ENCODE measurements at regions not wholly inside any gene's neighbourhood (a gene's known extent, or its start where the extent isn't known, plus 50 kb on each side); places are given as distances from the start of the nearest gene placed in this dataset.

GRCh38 chr6:3904518-3904917 is 55.3 kb downstream of the FAM50B start:
- H4K5ac ChIP-seq (ENCODE audit: low read depth, low read length) = no peak overlapping the region
- H3K4me3 ChIP-seq (ENCODE audit: insufficient read depth, low read depth, low read length) = no peak overlapping the region
- no peak overlapping the region for H3K56ac ChIP-seq (ENCODE audit: extremely low read depth, insufficient read depth, low read length)
- H2AFZ ChIP-seq (replicated peaks; ENCODE audit: low read length, poor library complexity) = no peak overlapping the region
- ChIA-PET POLR2A (ENCODE audit: unreplicated experiment) (no interaction called here), CTCF (interaction anchor here (0.5 kb wide), 1 partner anchor 722 kb away, joined by 5 read pairs; no protein-coding TSS in a partner anchor)
- dilution Hi-C loops (cut with HindIII; ENCODE audit: low sequenced_read_pairs, unreplicated experiment) (no loop called here), in situ Hi-C loops (cut with MboI; ENCODE audit: low sequenced_read_pairs) (no loop called here), intact Hi-C loops (cut with micrococcal nuclease) (no loop called here)
- no peak overlapping the region for H3K4ac ChIP-seq (ENCODE audit: low read depth, low read length)
- no peak overlapping the region for H3K27ac ChIP-seq (ENCODE audit: insufficient read depth, low read length)
- H2BK20ac ChIP-seq (ENCODE audit: low read depth, low read length) = no peak overlapping the region
- H3K18ac ChIP-seq (ENCODE audit: low read depth, low read length) = no peak overlapping the region
- no peak overlapping the region for H3K14ac ChIP-seq (replicated peaks; ENCODE audit: low read depth, low read length)
- H3K79me1 ChIP-seq (ENCODE audit: low read depth in 1 of 2, low read length in 2 of 2) = no peaks in the 10 kb centered on the region
- H3K23ac ChIP-seq (ENCODE audit: low read depth, low read length) = no peak overlapping the region
- no peak overlapping the region for H2BK15ac ChIP-seq (ENCODE audit: low read depth, low read length)
- 0 out of 2 replicates have a peak, but pooled peaks cover 5% of the 10 kb centered on the region for H3K9me1 ChIP-seq (ENCODE audit: insufficient read depth, low read length)
- H4K20me1 ChIP-seq (ENCODE audit: insufficient read depth, low read length) = no peaks in the 10 kb centered on the region
- no peak overlapping the region for H3K9ac ChIP-seq (ENCODE audit: low read depth, low read length)
- no peak overlapping the region for H2BK5ac ChIP-seq (ENCODE audit: low read depth, low read length, poor library complexity, severe bottlenecking)
- H4K8ac ChIP-seq (ENCODE audit: low read depth in 2 of 2, low read length in 2 of 2) = no peak overlapping the region
- H2AK5ac ChIP-seq (ENCODE audit: low read depth, low read length) = no peak overlapping the region
- H2BK120ac ChIP-seq (ENCODE audit: low read depth, low read length) = no peak overlapping the region
- WGBS, 2 experiments (ENCODE audit: extremely low coverage in 2 of 2, insufficient read length in 1 of 2) = no CpG with 5 or more reads among the region's 3 CpGs
- BruUV-seq (replicated peaks) = no TSS peak
- H3K27me3 ChIP-seq (ENCODE audit: control insufficient read depth, insufficient read depth, low read length) = no peaks in the 10 kb centered on the region
- no peak for DNase-seq
- TF ChIP-seq ELK1 (IDR thresholded peaks at IDR 0.05; ENCODE audit: borderline replicate concordance, low read depth, low read length) (no peak), MXI1 (IDR thresholded peaks at IDR 0.05; ENCODE audit: borderline replicate concordance, low read depth, low read length) (no peak), POLR2A (IDR thresholded peaks at IDR 0.05; ENCODE audit: low read depth, low read length) (no peak), CTCF (conservative IDR thresholded peaks at IDR 0.05; ENCODE audit: low read depth, low read length) (no peak), RAD21 (IDR thresholded peaks at IDR 0.05; ENCODE audit: low read length) (no peak), FOS (IDR thresholded peaks at IDR 0.05; ENCODE audit: low read depth, low read length) (no peak), RCOR1 (IDR thresholded peaks at IDR 0.05; ENCODE audit: insufficient replicate concordance, low read length) (no peak), CHD1 (IDR thresholded peaks at IDR 0.05; ENCODE audit: low read depth, low read length) (no peak), BHLHE40 (IDR thresholded peaks at IDR 0.05; ENCODE audit: low read depth, low read length) (no peak), MAFK (IDR thresholded peaks at IDR 0.05; ENCODE audit: low read depth, low read length) (no peak), MAZ (IDR thresholded peaks at IDR 0.05; ENCODE audit: borderline replicate concordance, low read depth, low read length) (no peak), USF2 (IDR thresholded peaks at IDR 0.05; ENCODE audit: low read depth, low read length) (no peak), RFX5 (IDR thresholded peaks at IDR 0.05; ENCODE audit: low read depth, low read length) (no peak), SMC3 (IDR thresholded peaks at IDR 0.05; ENCODE audit: low read depth, low read length) (no peak), CEBPB (IDR thresholded peaks at IDR 0.05; ENCODE audit: low read depth, low read length) (no peak)
- no peak overlapping the region for H4K91ac ChIP-seq (ENCODE audit: insufficient read depth, low read depth, low read length)
- no peak overlapping the region for H2AK9ac ChIP-seq (replicated peaks; ENCODE audit: low read depth, low read length, poor library complexity)
- no peak overlapping the region for H3K4me2 ChIP-seq (ENCODE audit: low read depth, low read length)
- H3K9me3 ChIP-seq (ENCODE audit: control insufficient read depth, insufficient read depth, low read length) = no peaks in the 10 kb centered on the region
- peaks cover 3% of the 10 kb centered on the region; the same call in 1 of the 2 replicates for H3K4me1 ChIP-seq (ENCODE audit: control insufficient read depth, insufficient read depth, low read length)
- no peaks in the 10 kb centered on the region for H3K36me3 ChIP-seq (ENCODE audit: control insufficient read depth, insufficient read depth, low read length)
- ATAC-seq (ENCODE audit: low read depth) = no peak

Data from IMR-90 (cell line).